ENCODE measurements at regions not wholly inside any gene's neighbourhood (a gene's known extent, or its start where the extent isn't known, plus 50 kb on each side); places are given as distances from the start of the nearest gene placed in this dataset.
A peak's percentile ranks its signal among the peaks of the same experiment; 100 is the strongest.

DNA sequence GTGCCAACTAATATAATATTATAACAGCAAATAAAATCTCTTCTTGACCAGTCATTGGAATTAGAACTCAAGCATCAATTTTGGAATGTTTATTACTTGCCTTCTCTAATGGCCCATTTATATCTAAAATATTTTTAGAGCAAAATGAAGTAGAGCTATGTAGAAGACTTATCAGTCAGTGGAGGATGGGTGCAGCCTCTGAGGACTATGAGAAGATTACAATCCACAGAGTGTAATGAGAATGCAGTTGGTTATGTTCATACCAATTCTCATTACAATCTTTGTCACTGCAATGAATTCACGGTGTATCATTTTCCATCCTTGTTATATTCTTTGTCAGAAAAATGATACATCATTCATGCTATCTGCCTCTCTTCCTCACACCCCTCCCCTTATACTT lies 878.1 kb downstream of the CENPC start:
- DNase-seq = no peak

DNA sequence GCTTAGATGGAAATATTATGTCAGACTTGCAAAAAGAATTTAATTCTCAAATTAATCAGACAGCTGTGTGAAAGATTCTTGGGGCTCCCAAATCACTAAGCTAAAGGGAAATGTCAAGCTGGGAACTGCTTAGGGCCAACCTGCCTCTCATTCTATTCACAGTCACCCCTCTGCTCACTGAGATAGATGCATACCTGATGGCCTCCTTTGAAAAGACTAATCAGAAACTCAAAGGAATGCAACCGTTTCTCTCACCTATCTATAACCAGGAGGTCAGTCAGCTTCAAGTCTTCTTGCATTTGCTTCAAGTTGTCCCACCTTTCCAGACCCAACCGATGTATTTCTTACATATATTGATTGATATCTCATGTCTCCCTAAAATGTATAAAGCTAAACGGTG lies 882.7 kb downstream of the CENPC start:
- no peak for DNase-seq

DNA sequence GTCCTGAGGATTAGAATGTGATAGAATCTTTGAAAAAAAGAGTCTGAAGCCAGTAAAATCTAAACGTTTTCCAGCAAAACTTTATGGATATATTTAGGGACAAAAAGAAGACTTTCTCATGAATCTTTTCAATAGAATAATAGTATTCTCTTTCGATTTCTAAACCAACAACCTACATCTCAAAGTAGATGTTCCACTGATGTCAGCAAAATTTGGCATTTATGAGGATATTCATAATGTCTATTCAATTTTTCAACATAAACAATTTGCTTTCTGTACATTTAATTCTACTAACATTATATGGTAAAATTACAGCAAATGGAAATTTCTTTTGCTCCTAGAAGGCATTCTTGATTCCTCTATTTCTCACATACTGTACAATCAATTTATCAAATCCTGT lies 886.5 kb downstream of the CENPC start:
- no peak for DNase-seq

DNA sequence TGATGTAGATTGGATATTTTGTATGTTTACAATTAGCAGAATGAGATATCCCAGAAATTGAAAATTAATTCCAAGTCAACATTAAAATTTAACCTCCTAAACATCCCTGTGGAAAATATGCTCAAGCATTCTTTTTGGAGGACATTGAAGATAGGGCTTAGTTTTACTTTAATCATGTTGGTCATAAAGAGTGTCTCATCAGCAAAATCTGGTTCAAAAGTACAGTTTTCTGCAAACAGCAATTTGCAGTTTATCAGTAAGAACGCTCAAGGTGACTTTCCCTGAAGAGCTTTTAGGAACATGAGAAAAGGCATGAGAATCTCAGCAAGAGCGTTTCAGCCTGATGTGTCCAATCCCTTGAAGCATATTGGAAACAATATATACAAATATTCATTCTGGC lies 889.8 kb downstream of the CENPC start:
- no peak for DNase-seq

DNA sequence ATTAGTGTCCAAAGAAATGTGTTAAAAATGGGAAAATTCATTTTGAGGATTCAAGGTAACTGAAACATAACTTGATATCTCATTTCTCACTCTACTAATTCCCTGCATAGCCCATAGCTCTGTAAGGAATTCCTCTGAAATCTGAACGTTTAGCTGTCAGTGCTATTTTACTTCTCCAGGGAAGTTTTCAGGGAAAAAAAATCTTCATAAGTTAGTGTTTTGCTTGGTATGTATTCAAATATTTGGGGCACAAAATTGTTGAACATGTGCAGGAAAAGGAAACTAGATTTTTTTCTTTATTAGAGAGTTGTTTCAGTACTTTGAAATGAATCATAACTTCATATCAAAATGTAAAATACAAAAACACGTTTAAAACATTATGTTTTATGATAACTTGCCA lies 891.4 kb downstream of the CENPC start:
- DNase-seq = no peak

DNA sequence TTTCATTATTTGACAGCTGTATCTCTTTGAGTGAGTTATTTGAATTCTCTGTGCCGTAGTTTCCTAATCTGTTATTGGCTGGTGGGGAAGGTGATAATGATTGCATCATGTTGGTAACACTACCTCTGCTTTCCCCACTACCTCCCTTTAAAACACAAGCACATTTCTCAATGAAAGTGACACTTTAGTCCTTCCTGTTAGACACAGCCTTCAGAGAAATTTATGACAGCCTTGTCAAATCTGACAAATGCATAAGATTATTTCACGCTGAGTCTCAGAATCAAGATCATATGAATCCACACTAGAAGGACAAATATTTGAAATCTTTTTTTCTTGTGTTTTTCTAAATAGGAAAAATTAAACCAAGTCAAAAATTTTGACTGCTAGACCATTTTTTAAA lies 896.1 kb downstream of the CENPC start:
- DNase-seq = no peak

DNA sequence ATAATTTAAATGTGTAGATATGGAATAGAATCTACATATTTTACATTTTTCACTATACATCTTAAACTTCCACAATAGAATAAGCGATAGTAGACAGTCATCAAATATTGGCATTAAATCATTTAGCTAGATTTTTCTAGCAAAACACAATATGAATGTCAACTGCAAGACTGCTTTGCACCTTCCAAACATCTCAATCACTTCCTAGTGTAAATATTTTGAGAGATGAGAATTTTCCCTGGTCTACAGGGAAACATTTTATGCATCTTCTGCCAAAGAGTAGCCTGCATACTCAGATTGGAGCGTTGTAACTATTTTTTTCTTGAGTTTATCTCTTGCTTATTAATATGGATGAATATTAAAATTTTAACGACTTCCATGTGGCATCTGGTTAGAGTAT lies 897.4 kb downstream of the CENPC start:
- DNase-seq = peak in 1 of 2 experiments; percentile 6

DNA sequence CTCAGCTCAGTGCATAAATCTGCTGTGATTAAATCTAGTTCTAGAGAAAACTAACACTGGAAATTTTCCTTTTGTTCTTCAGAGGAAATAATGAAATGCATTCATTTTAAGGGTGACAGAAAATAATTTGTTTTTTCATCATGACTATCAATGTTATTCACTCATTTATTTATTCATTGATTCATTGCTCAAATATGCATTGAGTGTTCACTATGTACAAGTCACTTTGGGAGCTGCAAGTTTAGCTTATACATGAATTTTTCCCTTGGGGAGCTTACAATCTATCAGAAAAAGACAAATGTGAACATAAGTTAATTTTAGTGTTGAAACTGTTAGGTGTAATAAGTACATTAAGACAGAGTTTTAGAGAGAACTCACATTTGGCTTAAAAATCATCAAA lies 897.8 kb downstream of the CENPC start:
- DNase-seq = no peak

DNA sequence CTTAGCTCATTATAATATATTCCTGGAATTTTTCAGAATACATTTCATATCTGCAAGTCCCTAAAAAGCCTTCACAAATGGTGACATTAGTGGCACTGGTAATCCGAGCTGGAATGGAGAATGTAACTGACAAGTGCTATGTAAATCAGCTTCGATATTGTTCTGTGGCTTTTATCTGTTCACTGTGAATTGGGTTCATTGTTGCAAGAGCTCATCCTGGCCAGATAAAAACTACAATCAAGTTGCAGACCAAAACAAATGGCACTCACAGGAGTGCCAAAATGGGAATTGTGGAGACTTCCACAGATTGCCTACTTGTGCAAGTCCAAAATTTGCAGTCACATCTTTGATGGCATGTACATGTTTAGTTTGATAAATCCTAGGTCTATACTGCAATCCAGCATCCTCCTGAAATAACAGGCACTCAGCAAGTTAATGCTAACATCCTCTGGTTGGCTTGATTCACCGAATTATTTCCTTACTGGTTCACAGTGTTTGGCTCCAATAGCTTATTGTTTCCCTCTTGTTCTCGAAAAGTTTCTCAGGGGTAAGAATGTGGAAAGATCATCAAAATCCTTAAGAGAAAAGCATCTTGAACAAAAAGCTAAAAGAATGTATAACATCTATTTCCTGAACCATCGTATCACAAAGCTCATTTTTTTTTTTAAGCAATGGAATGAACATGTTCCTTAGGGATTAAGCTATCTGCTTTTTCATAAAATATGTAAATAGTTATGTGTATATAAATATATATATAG lies 904.9 kb downstream of the CENPC start:
- DNase-seq = no peak

DNA sequence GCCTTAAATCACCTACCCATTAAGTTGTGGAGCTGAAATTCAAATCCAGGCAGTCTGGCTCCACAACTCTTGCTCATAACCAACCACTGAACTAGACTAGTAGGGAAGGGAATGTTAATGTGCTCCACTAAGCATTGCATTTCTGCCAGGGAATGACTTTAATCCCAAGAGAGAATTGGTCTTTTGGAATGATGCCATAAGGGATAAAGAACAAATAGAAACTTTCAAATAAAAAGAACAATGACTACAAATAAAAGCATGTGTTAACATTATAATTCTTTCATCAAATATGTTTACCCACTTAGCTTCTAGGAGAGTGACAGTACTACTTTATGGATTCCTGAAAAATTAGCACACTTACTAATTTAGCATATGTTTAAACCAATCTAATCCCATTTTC lies 905.9 kb downstream of the CENPC start:
- DNase-seq = peak in 1 of 2 experiments; percentile 79

DNA sequence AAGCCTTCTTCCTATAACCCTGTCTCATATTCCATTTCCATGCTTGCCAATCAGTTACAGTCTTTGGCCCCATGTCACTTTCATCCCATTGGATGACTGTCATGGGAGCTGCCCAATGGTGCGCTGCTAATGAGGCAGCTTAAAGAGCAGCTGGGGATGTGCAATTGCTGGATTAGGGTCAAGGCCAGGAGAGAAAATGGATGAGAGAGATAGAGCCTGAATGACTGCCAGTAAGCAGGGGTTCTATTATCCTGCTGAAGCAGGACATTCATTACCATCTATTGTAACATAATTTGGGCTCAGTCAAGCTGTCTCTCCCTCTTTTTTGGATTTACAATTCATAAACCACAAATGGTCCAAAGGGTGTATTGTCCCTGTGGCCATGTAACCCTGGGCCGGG lies 909.0 kb downstream of the CENPC start:
- DNase-seq = peak; percentile 23 to 58

DNA sequence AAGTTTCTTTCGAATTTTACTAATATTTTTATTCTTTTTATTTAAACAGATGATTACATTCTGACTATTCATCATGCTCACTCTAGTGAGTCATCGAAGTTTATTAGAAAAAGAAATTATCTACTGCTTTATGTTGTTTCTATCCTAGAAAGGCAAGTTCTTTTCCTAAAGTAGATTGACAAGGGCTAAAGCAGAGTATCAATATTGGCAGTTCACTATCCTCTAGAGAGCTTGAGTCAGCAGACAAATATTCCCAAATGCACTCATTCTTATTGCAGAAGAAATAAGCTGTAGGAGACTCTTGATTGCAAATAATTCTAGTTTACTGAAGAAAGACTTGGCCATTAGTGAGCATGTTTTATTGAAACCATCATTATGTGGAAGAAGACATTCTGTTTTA lies 911.8 kb downstream of the CENPC start:
- DNase-seq = no peak

DNA sequence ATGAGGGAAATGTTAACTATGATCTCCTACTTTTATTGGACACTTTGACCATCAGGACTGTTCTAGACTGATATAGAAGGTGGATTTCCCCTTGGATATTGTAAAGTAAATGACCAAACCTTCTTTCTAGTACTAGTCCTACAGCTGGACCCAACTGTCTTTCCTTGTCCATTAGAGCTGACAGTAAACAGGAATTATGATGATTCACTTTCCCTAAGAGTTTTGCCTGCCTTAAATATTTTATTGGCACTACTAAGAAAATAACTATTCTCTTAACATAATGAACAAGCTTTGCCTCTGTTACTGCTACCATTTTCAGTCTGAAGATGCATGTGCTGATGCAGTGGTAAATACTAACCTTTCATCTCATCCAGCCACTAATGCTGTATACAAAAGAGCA lies 915.4 kb downstream of the CENPC start:
- DNase-seq = no peak

DNA sequence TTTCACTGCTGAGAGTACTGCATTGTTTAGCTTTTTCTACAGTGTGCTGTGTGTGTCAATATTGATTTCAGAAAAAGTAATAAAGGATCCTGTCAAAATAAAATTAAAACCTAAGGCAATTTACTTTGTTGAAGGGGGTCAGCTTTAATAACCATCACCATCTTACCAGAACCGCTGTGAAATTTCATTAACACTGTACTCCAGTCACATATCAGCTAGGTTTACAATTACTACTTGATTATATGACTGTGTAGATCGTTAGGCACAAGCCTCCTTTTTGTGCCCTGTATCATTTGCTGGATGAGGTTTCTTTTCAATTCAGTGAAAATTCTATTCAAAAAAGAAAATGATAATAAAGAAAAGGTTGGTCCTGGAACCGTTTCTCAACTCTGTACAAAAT lies 917.2 kb downstream of the CENPC start:
- DNase-seq = no peak

DNA sequence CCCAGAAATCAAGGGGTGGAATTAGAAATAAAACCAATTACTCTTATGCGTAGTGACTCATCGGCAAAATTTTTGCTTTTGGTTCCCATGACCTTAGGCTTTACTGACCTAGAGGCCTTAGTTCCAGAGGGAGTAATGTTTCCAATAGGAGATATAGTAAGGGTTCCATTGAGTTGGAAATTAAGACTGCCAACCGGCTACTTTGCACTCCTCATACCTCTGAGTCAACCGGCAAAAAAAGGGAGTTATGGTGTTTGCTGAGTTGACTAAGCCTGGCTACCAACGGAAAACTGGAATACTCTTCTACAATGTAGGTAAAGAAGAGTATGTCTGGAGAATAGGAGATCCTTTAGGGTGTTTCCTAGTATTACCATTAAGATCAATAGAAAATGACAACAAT lies 919.8 kb downstream of the CENPC start:
- DNase-seq = no peak

DNA sequence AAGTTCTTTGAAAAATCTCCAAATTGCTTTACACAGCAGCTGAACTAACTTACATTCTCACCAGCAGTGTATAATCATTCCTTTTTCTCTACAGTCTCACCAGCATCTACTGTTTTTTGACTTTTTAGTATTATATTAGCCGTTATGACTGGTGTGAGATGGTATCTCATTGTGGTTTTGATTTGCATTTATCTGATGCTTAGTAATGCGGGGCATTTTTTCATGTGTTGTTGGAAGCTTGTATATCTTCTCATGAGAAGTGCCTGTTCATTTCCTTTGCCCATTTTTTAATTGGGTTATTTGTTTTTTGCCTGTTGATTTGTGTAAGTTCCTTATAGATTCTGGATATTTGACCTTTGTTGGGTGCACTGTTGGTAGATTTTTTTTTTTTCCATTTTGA lies 931.7 kb downstream of the CENPC start:
- DNase-seq = no peak

DNA sequence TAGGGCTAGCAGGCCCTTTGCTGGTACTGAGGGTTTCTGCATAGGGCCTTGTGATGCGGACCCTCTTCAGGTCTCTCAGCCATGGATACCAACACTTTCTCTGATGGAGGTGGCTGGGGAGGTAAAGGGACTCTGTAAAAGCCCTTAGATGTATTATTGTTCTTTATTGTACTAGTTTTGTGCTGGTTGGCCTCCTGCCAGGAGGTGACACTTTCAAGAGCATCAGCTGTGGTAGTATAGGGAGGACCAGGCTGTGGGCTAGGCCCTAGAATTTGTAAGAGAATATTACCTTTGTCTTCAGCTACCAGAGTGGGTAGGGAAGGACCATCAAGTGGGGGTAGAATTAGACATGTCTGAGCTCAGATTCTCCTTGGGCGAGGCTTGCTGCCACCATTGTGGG lies 936.3 kb downstream of the CENPC start:
- no peak for DNase-seq

DNA sequence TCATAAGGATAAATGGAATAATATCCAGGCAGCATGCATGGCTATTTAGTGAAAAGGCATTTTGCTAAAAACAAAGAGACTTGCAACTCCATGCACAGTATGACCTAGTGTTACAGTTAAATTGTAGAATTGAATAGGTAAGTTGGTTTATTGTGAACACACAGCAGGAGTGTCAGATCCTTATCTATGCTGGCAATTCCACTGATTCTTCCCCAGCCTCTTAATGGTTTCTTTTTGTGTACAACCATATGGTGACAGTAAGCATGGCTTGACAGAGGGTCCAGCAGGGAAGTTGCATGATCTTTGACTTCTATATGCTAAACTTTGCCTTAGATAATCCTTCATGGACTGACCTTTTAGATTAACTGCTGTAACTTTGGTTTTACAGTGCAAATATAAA lies 936.6 kb upstream of the EPHA5 start:
- no peak for DNase-seq

DNA sequence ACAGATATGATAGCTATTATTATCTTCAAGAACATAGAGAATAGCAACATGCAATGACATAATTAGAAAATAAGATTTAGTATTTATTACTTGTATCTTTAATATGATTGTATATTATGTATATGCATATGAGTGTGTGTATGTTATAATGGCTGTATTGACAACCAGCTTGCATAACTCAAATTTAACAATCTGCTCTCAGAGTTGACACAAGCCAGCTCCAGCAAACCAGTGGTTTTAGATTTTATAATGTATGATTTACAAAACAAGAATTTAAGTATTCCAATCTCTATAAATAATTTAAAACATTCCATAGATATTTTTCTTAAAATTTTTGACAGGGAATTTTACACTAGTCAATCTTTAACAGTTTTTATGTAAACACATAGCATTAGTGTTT lies 935.9 kb upstream of the EPHA5 start:
- DNase-seq = no peak

DNA sequence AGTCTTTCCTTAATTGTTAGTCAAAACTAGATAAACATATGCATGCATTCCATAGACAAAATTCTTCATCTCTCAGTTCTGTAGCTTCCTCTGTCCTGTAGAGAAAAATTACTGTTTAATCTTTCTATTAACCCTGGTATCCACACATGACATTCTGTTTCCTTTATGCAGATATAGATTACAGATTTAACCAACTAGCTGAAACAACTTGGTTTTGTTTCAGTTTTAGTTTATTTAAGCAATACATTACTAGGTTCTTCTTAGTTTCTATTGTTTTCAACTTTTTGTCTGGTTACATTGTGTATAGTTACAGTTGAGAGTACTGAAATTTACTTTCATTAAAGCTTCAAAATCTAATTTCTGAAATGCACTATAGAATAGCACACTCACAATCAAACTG lies 933.9 kb upstream of the EPHA5 start:
- no peak for DNase-seq

DNA sequence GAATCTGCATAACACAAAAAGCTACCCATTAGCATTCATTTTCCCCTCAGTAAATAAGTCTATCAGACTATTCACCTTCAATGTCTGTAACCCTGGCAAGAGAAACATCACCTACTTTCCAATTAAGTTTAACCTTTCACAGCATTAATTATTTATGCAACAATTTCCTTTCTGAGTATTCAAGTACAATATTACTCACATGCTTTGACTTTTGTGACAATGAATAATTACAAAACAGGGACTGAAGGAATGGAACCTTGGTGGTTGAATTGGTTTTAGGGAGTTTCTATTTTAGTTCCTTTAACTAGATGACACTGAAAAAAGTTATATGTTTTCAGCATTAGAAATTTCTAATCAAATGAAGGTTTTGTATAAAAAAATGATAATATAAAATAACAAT lies 932.3 kb upstream of the EPHA5 start:
- no peak for DNase-seq

DNA sequence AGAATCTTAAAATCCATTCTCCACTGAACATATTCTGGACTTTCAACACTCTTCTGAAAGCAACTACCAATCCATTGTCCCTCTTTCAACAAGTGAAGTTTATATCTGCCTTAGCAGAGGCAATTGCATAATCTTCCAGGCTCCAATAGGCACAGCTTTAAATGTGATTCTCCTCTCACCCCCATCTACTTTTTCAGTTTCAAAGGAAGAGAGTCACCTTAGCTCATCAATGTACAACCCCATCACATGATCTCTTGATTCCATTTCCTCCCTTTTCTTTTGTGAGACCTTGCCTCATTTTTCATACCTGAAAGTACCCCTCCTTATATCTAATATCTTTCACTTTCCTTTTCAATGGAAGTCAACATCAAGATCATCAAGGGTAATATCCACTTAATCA lies 921.7 kb upstream of the EPHA5 start:
- DNase-seq = no peak

DNA sequence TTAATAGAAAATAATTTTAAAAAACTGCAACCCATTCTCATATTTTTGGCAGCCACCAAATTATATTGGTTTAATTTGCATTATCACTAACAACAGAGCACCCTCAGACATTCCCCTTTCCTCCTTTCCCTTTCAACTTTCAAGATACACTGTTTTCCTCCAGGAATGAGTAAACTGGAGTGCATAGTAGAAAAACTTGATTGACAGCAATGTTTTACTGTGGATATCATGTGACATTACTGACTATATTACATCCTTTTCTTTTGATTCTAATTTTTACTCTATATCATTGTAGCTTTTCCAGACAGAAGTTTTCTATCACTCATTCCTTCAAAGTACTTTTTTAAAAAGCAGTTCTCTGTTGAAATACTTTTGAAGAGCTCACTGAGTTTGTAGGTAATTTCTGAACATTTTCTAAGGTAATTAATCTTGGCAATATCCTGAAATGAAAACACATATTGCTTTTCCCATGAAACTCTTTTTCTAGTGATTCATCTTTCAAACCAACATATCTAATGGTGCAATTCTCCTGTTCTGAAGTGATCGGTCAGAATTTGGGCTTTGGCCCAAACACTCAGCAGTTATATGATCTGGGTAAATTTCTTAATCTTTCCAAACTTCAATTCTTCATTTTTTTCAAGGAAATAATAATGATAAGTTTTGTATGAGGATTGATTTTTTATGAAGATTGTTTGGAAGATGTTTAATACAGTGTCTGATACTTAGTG lies 920.4 kb upstream of the EPHA5 start:
- no peak for DNase-seq

DNA sequence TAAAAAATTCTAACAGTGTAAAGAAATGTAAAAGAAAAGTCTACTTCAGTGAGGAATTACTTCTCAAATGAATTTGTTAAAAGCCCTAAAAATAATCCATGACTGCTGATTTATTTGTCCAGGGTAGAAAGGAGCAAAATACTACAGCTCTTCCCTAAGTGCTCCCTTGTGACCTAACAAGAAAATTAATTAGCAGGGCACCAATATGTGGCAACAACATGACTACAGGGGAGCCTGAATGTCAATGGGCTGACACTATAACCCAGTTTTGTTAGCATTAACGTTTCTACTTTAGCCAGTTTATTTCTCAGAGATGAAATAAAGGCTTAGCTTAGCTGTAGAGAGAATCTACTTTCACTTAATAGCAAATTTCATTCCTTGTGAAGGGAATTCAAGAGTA lies 918.9 kb upstream of the EPHA5 start:
- no peak for DNase-seq

DNA sequence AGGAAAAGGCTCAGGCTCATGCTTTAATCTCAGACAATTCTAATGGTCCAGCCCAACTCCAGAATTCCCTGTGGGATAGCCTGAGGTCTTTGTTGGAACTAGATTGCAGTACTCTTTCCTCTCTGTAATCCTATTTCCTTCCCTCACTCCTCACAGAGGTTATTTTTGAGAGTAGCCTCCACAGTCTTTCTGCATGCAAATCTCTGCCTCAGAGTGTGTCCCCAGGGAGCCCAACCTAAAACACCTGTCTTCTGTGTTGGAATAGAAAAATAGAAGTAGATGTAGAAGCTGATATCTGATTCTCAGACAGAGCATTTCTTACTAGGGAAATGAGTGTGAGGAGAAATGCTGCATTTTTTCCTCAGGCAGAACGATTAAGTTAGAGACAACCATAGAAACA lies 915.5 kb upstream of the EPHA5 start:
- no peak for DNase-seq
